GM21381 (cell line): ENCODE measurements at regions not wholly inside any gene's neighbourhood (a gene's known extent, or its start where the extent isn't known, plus 50 kb on each side); places are given as distances from the start of the nearest gene placed in this dataset.

Experiments used
- ATAC-seq: cut with Tn5 transposase; IDR thresholded peaks from one replicate; pipeline ENCODE4 v1.9.1; 2021; ENCODE audit warnings: mild to moderate bottlenecking, moderate library complexity; ENCODE audit not compliant: unreplicated experiment

GRCh38 chr9:80437825-80438224 is 866.1 kb downstream of the TLE4 start:
- no peak for ATAC-seq

DNA sequence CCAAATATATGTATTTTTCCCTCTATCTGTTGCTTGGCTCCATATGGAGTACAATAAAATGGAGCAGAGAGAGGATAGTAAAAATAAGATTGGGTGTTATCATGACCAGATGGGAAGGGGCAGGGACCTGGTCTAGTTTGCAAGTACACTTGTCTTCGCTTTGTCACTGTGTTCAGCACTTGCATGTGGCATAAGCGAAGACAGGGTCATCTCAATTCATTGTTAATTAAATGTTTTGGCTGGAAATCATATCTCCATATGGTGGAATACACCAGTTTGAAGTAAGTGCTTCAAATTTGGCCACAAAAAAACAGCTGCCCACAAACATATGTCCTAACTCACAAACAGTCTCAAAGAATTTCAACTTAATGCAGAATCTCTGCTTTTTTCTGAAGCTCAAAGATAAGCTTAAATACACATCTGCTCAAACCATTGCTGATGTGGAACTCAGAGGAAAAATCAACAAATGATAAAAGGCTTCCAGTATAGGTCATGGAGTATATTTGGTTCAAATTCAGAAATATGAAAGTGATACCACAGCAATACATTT is 865.4 kb downstream of the TLE4 start:
- ATAC-seq: no peak

GRCh38 chr9:80435591-80435990 is 863.8 kb downstream of the TLE4 start:
- ATAC-seq: no peak

DNA sequence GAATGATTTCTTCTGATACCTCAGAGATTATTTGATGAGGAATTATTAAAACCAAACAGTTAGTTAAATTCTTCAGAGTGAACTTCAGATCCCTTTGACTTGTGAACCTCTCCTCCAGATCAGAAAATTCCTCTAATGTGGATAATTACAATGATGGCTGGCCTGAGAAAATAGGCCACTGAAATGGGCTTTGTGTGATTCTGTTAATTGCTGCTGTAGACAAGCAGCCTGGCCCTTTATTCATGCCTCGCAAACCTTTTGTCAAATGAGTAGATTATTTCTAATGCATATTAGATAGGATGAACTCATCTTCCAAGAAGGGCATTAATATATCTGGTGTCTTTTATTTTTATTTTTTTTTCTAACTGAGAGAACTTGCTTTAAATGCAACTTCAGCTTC is 855.2 kb downstream of the TLE4 start:
- ATAC-seq: no peak

- no peak for ATAC-seq
These were observed 845.5 kb downstream of the TLE4 start for GRCh38 chr9:80417211-80417773.

- no peak for ATAC-seq
These were observed 838.3 kb downstream of the TLE4 start for GRCh38 chr9:80410106-80410505.

DNA sequence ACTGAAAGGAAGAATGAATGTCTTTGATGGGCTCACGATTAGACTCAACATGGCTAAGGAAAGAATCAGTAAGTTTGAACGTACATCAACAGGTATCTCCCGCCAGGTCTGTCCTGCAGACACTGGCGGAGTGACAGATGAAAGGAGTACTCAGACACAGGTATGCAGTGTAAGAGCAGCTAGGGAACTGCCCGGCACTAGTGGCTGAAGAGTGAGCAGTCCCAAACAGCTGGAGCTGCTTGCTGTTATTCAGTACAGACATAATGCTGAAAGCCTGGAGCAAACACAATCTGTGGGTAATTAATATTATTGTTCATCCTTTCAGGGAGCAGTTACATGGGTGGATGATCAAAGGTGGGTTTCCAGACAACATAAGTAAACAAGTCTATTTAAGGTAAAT is 835.5 kb downstream of the TLE4 start:
- no peak for ATAC-seq

GRCh38 chr9:80401243-80401642 is 829.5 kb downstream of the TLE4 start:
- no peak for ATAC-seq

GRCh38 chr9:80400624-80401230 is 829.0 kb downstream of the TLE4 start:
- no peak for ATAC-seq

DNA sequence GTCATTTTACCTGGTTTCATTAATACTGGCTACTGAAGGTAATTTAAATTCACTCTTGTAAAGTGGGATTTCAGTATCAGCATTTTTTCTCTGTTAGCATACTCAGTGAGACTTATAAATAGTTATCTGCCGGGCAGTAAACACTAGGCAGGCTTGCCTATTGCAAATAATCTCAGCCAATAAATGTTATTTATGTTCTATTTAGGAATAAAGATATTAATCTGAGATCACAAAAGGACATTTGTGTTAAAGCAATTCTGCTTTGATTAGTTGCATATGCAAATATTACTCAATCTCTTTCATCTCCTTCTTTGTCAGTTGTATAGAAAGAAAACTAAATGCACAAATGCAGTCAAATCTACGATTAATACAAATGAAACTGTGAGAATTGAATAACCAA is 827.8 kb downstream of the TLE4 start:
- no peak for ATAC-seq

DNA sequence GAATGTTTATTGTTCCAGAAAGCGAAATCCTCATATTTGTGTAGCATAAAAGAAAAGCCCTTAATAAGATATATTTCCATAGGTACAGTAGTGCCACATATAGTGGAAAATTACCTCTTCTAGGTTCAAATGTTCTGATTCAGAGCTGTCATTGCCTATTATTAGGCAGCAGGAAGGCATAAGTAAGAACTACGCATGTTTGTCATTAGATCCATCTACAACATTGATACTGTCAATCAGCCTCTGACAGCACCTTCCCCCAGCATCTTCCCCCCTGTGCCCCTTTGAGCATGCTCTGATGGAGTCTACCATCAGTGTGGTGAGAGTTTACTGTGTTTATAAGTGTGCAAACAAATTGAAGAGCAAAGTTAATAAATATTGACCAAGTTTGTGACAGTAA is 816.1 kb downstream of the TLE4 start:
- no peak for ATAC-seq

DNA sequence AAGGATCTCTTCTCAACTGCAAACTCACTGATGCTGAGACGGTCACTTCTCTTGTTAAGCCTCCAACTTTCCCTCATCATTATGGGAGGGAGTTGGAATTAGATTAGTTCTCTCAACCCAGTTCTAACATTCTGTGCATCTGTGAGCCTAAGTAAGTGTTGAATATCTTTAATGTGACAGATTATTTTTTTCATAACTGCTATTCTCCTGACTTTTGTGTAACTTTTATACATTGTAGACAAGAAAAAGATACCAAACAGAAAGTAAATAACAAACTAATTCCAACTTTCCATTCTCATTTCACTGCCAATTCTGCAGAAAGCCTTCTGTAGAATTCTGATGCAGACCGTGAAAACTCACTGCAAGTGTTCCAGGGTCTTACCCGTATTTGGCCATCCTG is 813.5 kb downstream of the TLE4 start:
- ATAC-seq: no peak

GRCh38 chr9:80383331-80383730 is 811.6 kb downstream of the TLE4 start:
- no peak for ATAC-seq

DNA sequence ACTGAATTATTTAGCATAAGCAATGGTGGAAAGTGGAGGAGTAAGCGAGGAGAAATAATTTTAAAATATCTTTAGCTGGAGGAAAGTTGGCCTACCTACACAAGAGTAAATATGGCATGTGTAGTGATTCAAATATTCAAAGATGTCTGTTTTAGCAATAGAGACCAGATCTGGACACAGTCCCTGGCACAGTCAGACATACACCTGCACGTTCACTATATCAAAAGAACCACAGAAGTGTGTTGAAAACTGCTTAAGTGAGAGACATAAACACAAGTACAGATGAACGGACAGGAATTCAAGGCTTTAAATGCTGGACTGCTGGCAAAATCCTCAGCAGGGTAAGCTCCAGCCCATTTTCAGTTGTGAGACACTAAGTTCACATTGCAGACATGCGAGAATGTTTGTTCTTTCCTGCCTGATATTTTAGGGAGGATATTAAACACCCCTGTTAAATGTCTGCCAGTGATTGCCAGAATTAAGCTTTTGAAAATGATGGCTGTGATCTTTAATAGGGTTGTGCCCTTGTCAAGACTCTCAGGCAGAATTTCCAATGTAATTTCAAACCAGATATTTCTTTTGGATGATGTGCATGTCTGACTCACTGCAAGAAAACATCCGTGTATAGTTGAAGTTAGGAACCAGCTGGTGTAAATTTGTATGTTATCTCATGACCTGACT is 810.6 kb downstream of the TLE4 start:
- no peak for ATAC-seq

DNA sequence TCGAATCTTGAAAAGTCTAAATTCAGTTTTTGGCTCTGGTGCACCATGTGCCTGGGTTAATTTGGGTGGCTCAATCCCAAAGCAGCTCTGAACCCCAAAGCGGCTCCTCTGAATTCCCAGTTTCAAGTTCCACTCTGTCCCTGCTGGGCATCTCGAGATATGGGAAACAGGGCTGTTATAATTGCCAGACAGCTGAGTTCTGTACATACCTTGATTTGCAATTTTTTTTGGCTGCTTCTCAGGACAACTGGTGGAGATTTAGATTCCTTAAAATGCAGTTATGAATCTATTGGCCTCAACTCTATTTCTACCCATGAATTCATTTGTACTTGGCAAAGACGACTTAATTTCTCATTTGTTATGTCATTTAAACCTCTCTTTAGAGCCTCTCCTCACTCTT is 808.5 kb downstream of the TLE4 start:
- ATAC-seq: no peak

DNA sequence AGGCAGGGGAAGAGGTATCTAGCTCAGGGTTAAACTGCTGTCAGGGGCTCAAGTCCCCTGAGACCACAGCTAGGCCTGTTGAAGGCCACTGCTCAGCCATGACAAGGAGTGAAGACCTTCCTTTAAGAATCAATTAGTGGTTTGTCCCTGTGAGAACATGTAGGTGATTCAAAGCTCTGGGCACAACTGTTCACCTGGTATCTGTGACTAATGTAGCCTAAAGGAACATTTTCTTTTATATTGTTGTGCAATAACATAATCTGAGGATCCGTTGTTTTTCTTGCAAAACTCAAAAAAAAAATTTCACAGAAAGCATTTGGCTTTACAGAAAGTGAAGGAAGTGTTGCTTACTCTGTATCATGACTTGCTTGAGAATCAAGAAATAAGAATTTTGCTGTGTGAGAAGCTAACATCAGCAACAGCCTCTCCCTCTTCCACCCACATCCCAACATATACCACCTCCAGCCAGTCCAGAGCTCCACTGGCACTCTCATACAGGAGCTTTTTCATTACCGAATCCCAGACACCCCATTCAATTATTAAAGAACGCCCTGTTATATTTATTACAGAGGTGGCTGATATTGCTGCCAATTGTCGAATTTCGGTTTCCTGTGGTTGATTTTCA is 807.0 kb downstream of the TLE4 start:
- no peak for ATAC-seq

DNA sequence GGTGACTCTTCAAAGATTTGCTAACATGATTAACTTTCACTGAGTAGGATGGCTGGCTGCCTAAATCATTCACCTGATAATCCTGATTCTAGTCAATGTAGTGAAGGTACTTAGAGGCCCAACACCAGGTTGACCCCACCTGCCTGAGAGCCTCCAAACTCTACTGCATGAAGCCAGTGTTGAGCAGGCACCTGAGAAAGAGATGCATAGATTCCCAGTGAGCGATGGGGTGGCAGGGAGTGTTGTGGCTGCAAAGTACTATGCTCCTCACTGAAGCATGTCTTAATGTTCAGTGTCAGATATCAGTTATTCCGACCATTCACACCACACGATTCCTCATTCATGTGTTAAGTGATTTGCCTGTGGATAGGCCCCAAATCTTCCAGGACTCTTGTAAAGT is 804.4 kb downstream of the TLE4 start:
- no peak for ATAC-seq

DNA sequence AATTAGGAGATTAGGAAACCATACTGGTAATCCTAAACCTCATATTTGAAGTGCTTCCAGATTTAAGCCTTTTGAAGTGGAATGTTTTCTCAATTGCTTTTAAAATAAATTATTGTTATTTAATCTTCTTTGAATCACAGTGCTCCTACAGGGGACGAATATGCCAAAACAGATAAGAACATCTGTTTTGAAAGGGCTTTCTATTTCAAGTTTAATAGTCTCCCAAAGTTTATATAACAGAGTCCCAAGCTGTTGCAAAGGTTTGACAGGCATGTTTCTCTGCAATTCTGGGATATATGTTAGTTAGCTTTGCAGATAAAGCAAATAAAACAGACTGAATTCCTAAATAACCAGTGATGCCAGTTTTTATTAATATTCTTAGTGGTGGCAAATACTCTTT is 803.7 kb downstream of the TLE4 start:
- ATAC-seq: no peak

- no peak for ATAC-seq
These were observed 797.9 kb downstream of the TLE4 start for GRCh38 chr9:80369641-80370040.

GRCh38 chr9:80366626-80367025 is 794.9 kb downstream of the TLE4 start:
- no peak for ATAC-seq

DNA sequence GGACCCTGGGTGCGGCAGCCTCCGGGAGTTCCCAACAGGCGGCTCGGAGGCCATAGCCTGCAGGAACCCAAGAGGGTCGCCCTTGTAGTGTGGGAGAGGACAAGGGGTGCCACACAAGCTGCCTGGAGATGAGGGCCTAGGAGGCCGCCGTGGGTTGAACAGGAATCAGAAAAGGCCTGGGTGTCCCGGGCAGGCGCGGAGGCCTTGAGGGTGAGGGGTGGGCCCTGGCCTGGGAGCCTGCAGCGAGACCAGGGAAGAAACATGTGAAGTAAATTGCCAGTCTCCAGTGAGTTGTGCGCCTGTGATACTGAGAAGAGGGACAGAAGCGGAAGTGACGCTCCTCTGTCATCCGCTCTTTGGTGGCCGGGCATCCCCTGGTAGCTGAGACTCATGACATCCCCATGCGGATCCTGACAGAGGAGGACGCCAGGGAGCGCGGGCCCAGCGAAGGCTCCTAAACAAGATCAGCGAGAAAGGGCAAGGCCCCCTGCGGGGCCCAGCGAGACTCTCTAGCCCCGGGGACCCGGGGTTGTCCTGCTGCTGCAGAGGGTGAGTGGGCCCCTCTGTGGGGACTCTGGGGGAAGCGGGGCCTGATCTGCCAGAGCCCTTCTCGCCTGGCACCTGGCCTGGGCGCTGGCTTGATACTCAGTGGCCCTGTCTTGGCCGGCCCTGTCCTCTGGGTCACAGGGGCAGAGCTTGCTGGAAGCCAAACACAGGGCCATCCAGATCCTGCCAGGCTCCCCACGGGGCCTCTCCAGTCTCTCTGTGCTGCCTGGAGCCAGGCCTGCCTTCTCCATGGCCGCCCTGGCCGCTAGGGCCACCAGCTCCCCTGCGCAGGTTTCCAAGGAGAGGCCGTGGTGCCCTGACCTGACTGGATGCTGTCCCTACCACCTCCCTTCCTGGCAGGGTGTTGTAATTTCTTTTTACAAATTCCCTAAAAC is 788.4 kb downstream of the TLE4 start:
- ATAC-seq: no peak
